ENCODE measurements at regions not wholly inside any gene's neighbourhood (a gene's known extent, or its start where the extent isn't known, plus 50 kb on each side); places are given as distances from the start of the nearest gene placed in this dataset.

DNA sequence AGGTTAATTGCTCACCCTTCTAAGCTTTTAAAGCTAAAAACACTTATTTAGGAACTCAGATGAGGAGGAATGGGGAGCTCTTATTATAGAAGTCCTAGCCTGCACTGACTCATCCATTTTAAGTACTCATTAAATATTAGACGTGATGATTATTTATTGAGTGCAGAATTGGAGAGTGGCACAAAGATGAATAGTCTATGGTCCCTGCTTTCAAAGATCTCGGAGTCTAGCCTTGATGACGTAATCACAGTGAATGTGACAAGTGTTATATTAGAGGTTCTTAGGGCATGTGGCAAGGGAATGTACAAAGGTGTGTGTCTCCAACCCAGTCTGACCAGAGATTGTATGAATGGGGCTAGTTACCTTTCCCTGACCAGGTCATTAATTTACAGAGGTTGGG lies 68.7 kb upstream of the CD83 start:
- no peaks in the 10 kb centered on the region for H3K36me3 ChIP-seq (ENCODE audit: control insufficient read depth, insufficient read depth, low read length)
- H3K36me3 Mint-ChIP-seq (ENCODE audit: insufficient read depth, unreplicated experiment) = no peaks in the 10 kb centered on the region
- CTCF ChIA-PET = no interaction called here
- H3K4me3 Mint-ChIP-seq (ENCODE audit: unreplicated experiment) = no peak overlapping the region
- DNase-seq = no peak
- no peaks in the 10 kb centered on the region; the same call in 1 of the 2 replicates for H3K27me3 ChIP-seq (replicated peaks; ENCODE audit: control insufficient read depth, insufficient read depth, low read length)
- peaks cover 13% of the 10 kb centered on the region for H3K27me3 Mint-ChIP-seq (ENCODE audit: insufficient read depth, unreplicated experiment)
- H3K27ac Mint-ChIP-seq (ENCODE audit: unreplicated experiment) = no peak overlapping the region
- H3K4me3 ChIP-seq (ENCODE audit: low read depth, low read length) = no peak overlapping the region
- POLR2A ChIA-PET = no interaction called here
- H3K9me3 ChIP-seq = no peaks in the 10 kb centered on the region
- intact Hi-C loops (cut with micrococcal nuclease; ENCODE audit: unreplicated experiment) = no loop called here
- no peaks in the 10 kb centered on the region for H3K4me1 Mint-ChIP-seq (ENCODE audit: low read depth, unreplicated experiment)
- no TSS peak for BruUV-seq (replicated peaks)
- TF ChIP-seq, protein P1, sequence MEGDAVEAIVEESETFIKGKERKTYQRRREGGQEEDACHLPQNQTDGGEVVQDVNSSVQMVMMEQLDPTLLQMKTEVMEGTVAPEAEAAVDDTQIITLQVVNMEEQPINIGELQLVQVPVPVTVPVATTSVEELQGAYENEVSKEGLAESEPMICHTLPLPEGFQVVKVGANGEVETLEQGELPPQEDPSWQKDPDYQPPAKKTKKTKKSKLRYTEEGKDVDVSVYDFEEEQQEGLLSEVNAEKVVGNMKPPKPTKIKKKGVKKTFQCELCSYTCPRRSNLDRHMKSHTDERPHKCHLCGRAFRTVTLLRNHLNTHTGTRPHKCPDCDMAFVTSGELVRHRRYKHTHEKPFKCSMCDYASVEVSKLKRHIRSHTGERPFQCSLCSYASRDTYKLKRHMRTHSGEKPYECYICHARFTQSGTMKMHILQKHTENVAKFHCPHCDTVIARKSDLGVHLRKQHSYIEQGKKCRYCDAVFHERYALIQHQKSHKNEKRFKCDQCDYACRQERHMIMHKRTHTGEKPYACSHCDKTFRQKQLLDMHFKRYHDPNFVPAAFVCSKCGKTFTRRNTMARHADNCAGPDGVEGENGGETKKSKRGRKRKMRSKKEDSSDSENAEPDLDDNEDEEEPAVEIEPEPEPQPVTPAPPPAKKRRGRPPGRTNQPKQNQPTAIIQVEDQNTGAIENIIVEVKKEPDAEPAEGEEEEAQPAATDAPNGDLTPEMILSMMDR (IDR thresholded peaks at IDR 0.05; ENCODE audit: insufficient read depth in 1 of 2, low read depth in 1 of 2, low read length in 1 of 2, severe bottlenecking in 1 of 2, unreplicated experiment in 1 of 2) = no peak
- H3K9me3 Mint-ChIP-seq (ENCODE audit: unreplicated experiment) = no peaks in the 10 kb centered on the region
- no peaks in the 10 kb centered on the region for H3K4me1 ChIP-seq

DNA sequence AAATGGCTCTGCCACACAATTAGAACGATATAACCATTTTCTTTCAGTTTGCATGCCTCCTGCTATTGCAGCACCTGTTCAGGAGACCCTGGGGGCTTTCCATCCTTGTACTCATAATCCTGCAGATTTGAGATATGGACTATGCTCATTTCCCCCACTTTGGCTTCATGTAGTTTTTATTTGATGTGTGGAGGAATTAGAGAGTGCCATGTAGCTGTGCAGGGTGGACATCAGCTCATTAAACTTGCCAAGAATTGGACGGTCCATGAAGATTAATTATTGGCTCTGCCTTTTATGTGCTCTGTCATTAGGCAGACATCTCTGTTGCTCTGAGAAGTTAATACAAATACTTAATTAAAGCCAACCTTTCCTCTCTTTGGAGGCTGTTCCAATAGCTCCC lies 66.2 kb upstream of the CD83 start:
- H3K27me3 ChIP-seq (replicated peaks; ENCODE audit: control insufficient read depth, insufficient read depth, low read length) = no peaks in the 10 kb centered on the region
- H3K36me3 ChIP-seq (ENCODE audit: control insufficient read depth, insufficient read depth, low read length) = no peaks in the 10 kb centered on the region
- H3K9me3 ChIP-seq = no peaks in the 10 kb centered on the region
- ChIA-PET POLR2A (no interaction called here), CTCF (no interaction called here)
- no peak overlapping the region for H3K4me3 ChIP-seq (ENCODE audit: low read depth, low read length)
- Mint-ChIP-seq H3K36me3 (ENCODE audit: insufficient read depth, unreplicated experiment) (no peaks in the 10 kb centered on the region), H3K27me3 (ENCODE audit: insufficient read depth, unreplicated experiment) (peaks cover 13% of the 10 kb centered on the region), H3K4me1 (ENCODE audit: low read depth, unreplicated experiment) (no peaks in the 10 kb centered on the region), H3K9me3 (ENCODE audit: unreplicated experiment) (no peaks in the 10 kb centered on the region), H3K4me3 (ENCODE audit: unreplicated experiment) (no peak overlapping the region), H3K27ac (ENCODE audit: unreplicated experiment) (no peak overlapping the region)
- TF ChIP-seq, protein P1 (IDR thresholded peaks at IDR 0.05; ENCODE audit: insufficient read depth in 1 of 2, low read depth in 1 of 2, low read length in 1 of 2, severe bottlenecking in 1 of 2, unreplicated experiment in 1 of 2) = no peak
- no TSS peak for BruUV-seq (replicated peaks)
- no peak for DNase-seq
- no peaks in the 10 kb centered on the region for H3K4me1 ChIP-seq
- intact Hi-C loops (cut with micrococcal nuclease; ENCODE audit: unreplicated experiment) = no loop called here

DNA sequence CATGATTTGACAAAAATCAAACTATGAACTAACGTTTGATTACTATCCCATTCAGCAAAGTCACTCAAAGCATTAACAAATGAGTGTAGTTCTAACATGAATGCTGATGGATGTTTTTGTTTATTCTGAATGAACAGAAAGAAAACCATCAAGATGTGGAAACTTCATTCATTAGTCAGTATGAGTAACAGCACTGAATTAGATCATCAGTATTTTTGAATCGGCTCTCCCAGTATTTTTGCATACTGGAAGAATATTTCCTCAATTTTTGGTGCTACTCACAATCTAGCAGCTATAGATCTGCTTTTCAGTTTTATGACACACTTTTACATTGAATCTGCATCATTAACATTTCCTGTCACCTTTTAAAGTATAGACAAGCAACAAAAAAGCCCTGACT lies 63.8 kb upstream of the CD83 start:
- ChIA-PET CTCF (no interaction called here), POLR2A (no interaction called here)
- no peaks in the 10 kb centered on the region for H3K36me3 Mint-ChIP-seq (ENCODE audit: insufficient read depth, unreplicated experiment)
- Histone ChIP-seq H3K4me1 (no peaks in the 10 kb centered on the region), H3K27me3 (replicated peaks; ENCODE audit: control insufficient read depth, insufficient read depth, low read length) (no peaks in the 10 kb centered on the region), H3K36me3 (ENCODE audit: control insufficient read depth, insufficient read depth, low read length) (no peaks in the 10 kb centered on the region), H3K4me3 (ENCODE audit: low read depth, low read length) (no peak overlapping the region), H3K9me3 (no peaks in the 10 kb centered on the region)
- no TSS peak for BruUV-seq (replicated peaks)
- H3K27me3 Mint-ChIP-seq (ENCODE audit: insufficient read depth, unreplicated experiment) = peaks cover 6% of the 10 kb centered on the region
- intact Hi-C loops (cut with micrococcal nuclease; ENCODE audit: unreplicated experiment) = no loop called here
- no peak for DNase-seq
- TF ChIP-seq, protein P1 (IDR thresholded peaks at IDR 0.05; ENCODE audit: insufficient read depth in 1 of 2, low read depth in 1 of 2, low read length in 1 of 2, severe bottlenecking in 1 of 2, unreplicated experiment in 1 of 2) = no peak
- H3K9me3 Mint-ChIP-seq (ENCODE audit: unreplicated experiment) = no peaks in the 10 kb centered on the region
- no peaks in the 10 kb centered on the region for H3K4me1 Mint-ChIP-seq (ENCODE audit: low read depth, unreplicated experiment)
- H3K27ac Mint-ChIP-seq (ENCODE audit: unreplicated experiment) = no peak overlapping the region
- H3K4me3 Mint-ChIP-seq (ENCODE audit: unreplicated experiment) = no peak overlapping the region

Data from Caco-2 (cell line).